H9 (cell line): ENCODE measurements at regions not wholly inside any gene's neighbourhood (a gene's known extent, or its start where the extent isn't known, plus 50 kb on each side); places are given as distances from the start of the nearest gene placed in this dataset.

Experiments
- DNase-seq: peaks from one replicate; pipeline ENCODE4 v3.0.0-alpha.2; 2017
- H2AFZ ChIP-seq: one replicate; pipeline ENCODE4 v1.6.1; 2013; ENCODE audit warnings: mild to moderate bottlenecking, low read length, control low read depth, moderate library complexity
- H2AK5ac ChIP-seq: 2 replicates; pipeline ENCODE4 v1.6.1; 2013; ENCODE audit warnings: low read length, control low read depth, mixed read lengths; ENCODE audit not compliant: insufficient read length
- H2BK120ac ChIP-seq: one replicate; pipeline ENCODE4 v1.6.1; 2013; ENCODE audit warnings: low read depth, mild to moderate bottlenecking, low read length, control low read depth, inconsistent platforms; ENCODE audit not compliant: poor library complexity, severe bottlenecking
- H2BK12ac ChIP-seq: 2 replicates; pipeline ENCODE4 v1.6.1; 2013; ENCODE audit warnings: low read length, control low read depth, mixed read lengths, low read depth; ENCODE audit not compliant: insufficient read length
- H2BK15ac ChIP-seq: 2 replicates; pipeline ENCODE4 v1.6.1; 2013; ENCODE audit warnings: low read depth, low read length, control low read depth
- H2BK20ac ChIP-seq: one replicate; pipeline ENCODE4 v1.6.1; 2013; ENCODE audit warnings: low read depth, mild to moderate bottlenecking, low read length, control low read depth, inconsistent platforms; ENCODE audit not compliant: poor library complexity, severe bottlenecking
- H2BK5ac ChIP-seq: 2 replicates; pipeline ENCODE4 v1.6.1; 2013; ENCODE audit warnings: low read length, control low read depth, mixed read lengths; ENCODE audit not compliant: insufficient read length
- H3K14ac ChIP-seq: 2 replicates; pipeline ENCODE4 v1.6.1; 2013; ENCODE audit warnings: low read length, control low read depth; ENCODE audit not compliant: insufficient read depth
- H3K18ac ChIP-seq: 2 replicates; pipeline ENCODE4 v1.6.1; 2013; ENCODE audit warnings: low read depth, mild to moderate bottlenecking, mixed read lengths, low read length, control low read depth; ENCODE audit not compliant: insufficient read length
- H3K23ac ChIP-seq: 2 replicates; pipeline ENCODE4 v1.6.1; 2013; ENCODE audit warnings: low read length, control low read depth, mixed read lengths, low read depth; ENCODE audit not compliant: insufficient read length
- H3K23me2 ChIP-seq: 2 replicates; pipeline ENCODE4 v1.6.1; 2013; ENCODE audit warnings: low read depth, mild to moderate bottlenecking, mixed read lengths, low read length, control low read depth; ENCODE audit not compliant: insufficient read length, poor library complexity, severe bottlenecking
- H3K27ac ChIP-seq: 2 replicates; pipeline ENCODE4 v1.5.1; 2013; ENCODE audit warnings: low read length, control low read depth, mixed read lengths, low read depth; ENCODE audit not compliant: insufficient read length
- H3K27me3 ChIP-seq: 2 replicates; pipeline ENCODE4 v1.6.1; 2013; ENCODE audit warnings: low read length, control low read depth, inconsistent platforms; ENCODE audit not compliant: insufficient read depth
- H3K4ac ChIP-seq: 2 replicates; pipeline ENCODE4 v1.6.1; 2013; ENCODE audit warnings: low read depth, mild to moderate bottlenecking, control low read depth, inconsistent platforms, low read length, moderate library complexity
- H3K4me1 ChIP-seq: 2 replicates; pipeline ENCODE4 v1.6.1; 2013; ENCODE audit warnings: low read length, control low read depth, inconsistent platforms; ENCODE audit not compliant: insufficient read depth
- H3K4me2 ChIP-seq: 2 replicates; pipeline ENCODE4 v1.6.1; 2013; ENCODE audit warnings: low read length, control low read depth, mixed read lengths; ENCODE audit not compliant: insufficient read length, insufficient read depth
- H3K56ac ChIP-seq: 2 replicates; pipeline ENCODE4 v1.6.1; 2013; ENCODE audit warnings: low read depth, mild to moderate bottlenecking, mixed read lengths, low read length, control low read depth; ENCODE audit not compliant: insufficient read length
- H3K79me1 ChIP-seq: 2 replicates; pipeline ENCODE4 v1.6.1; 2013; ENCODE audit warnings: low read depth, mild to moderate bottlenecking, moderate library complexity, low read length, control low read depth, inconsistent platforms; ENCODE audit not compliant: insufficient read depth, poor library complexity, severe bottlenecking
- H3K79me2 ChIP-seq: 2 replicates; pipeline ENCODE4 v1.6.1; 2013; ENCODE audit warnings: low read length, control low read depth, inconsistent platforms; ENCODE audit not compliant: insufficient read depth
- H3K9ac ChIP-seq: 2 replicates; pipeline ENCODE4 v1.6.1; 2013; ENCODE audit warnings: low read length, control low read depth, mixed read lengths; ENCODE audit not compliant: insufficient read length; ENCODE audit errors: extremely low read depth
- H3K9me3 ChIP-seq: one replicate; pipeline ENCODE4 v1.6.1; 2013; ENCODE audit warnings: low read depth, low read length, inconsistent platforms; ENCODE audit not compliant: control insufficient read depth
- H3T11ph ChIP-seq: one replicate; pipeline ENCODE4 v1.6.1; 2013; ENCODE audit warnings: mild to moderate bottlenecking, low read length, control low read depth, inconsistent platforms
- H4K20me1 ChIP-seq: one replicate; pipeline ENCODE4 v1.6.1; 2013; ENCODE audit not compliant: control insufficient read depth, insufficient read length, insufficient read depth
- H4K5ac ChIP-seq: 2 replicates; pipeline ENCODE4 v1.6.1; 2013; ENCODE audit warnings: low read depth, mild to moderate bottlenecking, mixed read lengths, low read length, control low read depth; ENCODE audit not compliant: insufficient read length
- H4K8ac ChIP-seq: replicated peaks from 2 replicates; pipeline ENCODE4 v1.6.1; 2013; ENCODE audit warnings: low read length, control low read depth, mixed read lengths, low read depth; ENCODE audit not compliant: insufficient read length
- H4K91ac ChIP-seq: 2 replicates; pipeline ENCODE4 v1.6.1; 2013; ENCODE audit warnings: low read depth, mild to moderate bottlenecking, moderate library complexity, mixed read lengths, low read length, control low read depth; ENCODE audit not compliant: insufficient read length
- H3K27ac Mint-ChIP-seq, 3 experiments: 2 replicates in 2 of 3; 3 replicates in 1 of 3; pipeline ENCODE4 v1.8.0; 2020 to 2021; ENCODE audit warnings: mixed read lengths in 3 of 3, mild to moderate bottlenecking in 1 of 3, moderate library complexity in 1 of 3
- H3K27me3 Mint-ChIP-seq: 2 replicates; pipeline ENCODE4 v1.8.0; 2021; ENCODE audit warnings: low read depth, mild to moderate bottlenecking, moderate library complexity, mixed read lengths
- H3K36me3 Mint-ChIP-seq, 3 experiments: 2 replicates in 2 of 3; 3 replicates in 1 of 3; pipeline ENCODE4 v1.8.0; 2020 to 2021; ENCODE audit warnings: low read depth in 3 of 3, mixed read lengths in 3 of 3; ENCODE audit not compliant: insufficient read depth in 1 of 3
- H3K4me1 Mint-ChIP-seq, 2 experiments: 2 replicates each; pipeline ENCODE4 v1.8.0; 2020; ENCODE audit warnings: mixed read lengths in 2 of 2
- H3K4me3 Mint-ChIP-seq, 2 experiments: 2 replicates in 1 of 2; 3 replicates in 1 of 2; pipeline ENCODE4 v1.8.0; 2020 to 2021; ENCODE audit warnings: mild to moderate bottlenecking in 2 of 2, mixed read lengths in 2 of 2, moderate library complexity in 1 of 2
- H3K9me3 Mint-ChIP-seq, 2 experiments: 2 replicates in 1 of 2; 3 replicates in 1 of 2; pipeline ENCODE4 v1.8.0; 2020; ENCODE audit warnings: mild to moderate bottlenecking in 2 of 2, mixed read lengths in 2 of 2, moderate library complexity in 1 of 2
- WGBS: extraction: QIAGEN DNeasy Blood & Tissue Kit; methylation state at CpG from one replicate; pipeline ENCODE4 v1.1.7; 2013; ENCODE audit warnings: missing lambda C conversion rate, low lambda C conversion rate, mixed read lengths; ENCODE audit not compliant: insufficient read length; ENCODE audit errors: extremely low coverage; 5-methylcytosine and 5-hydroxymethylcytosine counted together
- TF ChIP-seq, protein P1 (sequence below): fragments of 200-600 bp; sonication (generic); conservative IDR thresholded peaks from 3 replicates; pipeline ENCODE4 v1.8.0; 2021; ENCODE audit warnings: antibody characterized with exemption, mild to moderate bottlenecking

- Mint-ChIP-seq H3K36me3 (peaks cover 2 to 12% (median 5%) of the 10 kb centered on the region in 3 experiments; a peak in 5 of 7 replicates), H3K27ac (no peak overlapping the region; a peak in 1 of 7 replicates), H3K9me3 (peaks cover 8 to 11% of the 10 kb centered on the region in 2 experiments; a peak in 4 of 5 replicates), H3K27me3 (no peaks in the 10 kb centered on the region), H3K4me3 (no peak overlapping the region), H3K4me1 (no peaks in the 10 kb centered on the region; a peak in 2 of 4 replicates)
- DNase-seq = no peak
- Histone ChIP-seq H3K9ac (no peak overlapping the region), H3K18ac (no peak overlapping the region), H3T11ph (no peak overlapping the region), H3K56ac (no peak overlapping the region), H3K4me2 (no peak overlapping the region), H2AFZ (no peak overlapping the region), H4K5ac (no peak overlapping the region), H3K79me1 (no peaks in the 10 kb centered on the region), H3K23ac (no peak overlapping the region), H3K23me2 (no peaks in the 10 kb centered on the region), H3K9me3 (no peaks in the 10 kb centered on the region), H2AK5ac (no peak overlapping the region), H2BK5ac (no peak overlapping the region), H2BK12ac (no peak overlapping the region), H3K4me1 (no peaks in the 10 kb centered on the region), H3K27me3 (no peaks in the 10 kb centered on the region), H2BK120ac (no peak overlapping the region), H3K27ac (no peak overlapping the region), H4K8ac (no peak overlapping the region), H3K4ac (no peak overlapping the region), H4K91ac (no peak overlapping the region), H2BK15ac (no peak overlapping the region), H2BK20ac (no peak overlapping the region), H3K79me2 (no peaks in the 10 kb centered on the region), H3K14ac (no peak overlapping the region), H4K20me1 (no peaks in the 10 kb centered on the region)
- no CpG with 5 or more reads among the region's 2 CpGs for WGBS
- TF ChIP-seq, protein P1, sequence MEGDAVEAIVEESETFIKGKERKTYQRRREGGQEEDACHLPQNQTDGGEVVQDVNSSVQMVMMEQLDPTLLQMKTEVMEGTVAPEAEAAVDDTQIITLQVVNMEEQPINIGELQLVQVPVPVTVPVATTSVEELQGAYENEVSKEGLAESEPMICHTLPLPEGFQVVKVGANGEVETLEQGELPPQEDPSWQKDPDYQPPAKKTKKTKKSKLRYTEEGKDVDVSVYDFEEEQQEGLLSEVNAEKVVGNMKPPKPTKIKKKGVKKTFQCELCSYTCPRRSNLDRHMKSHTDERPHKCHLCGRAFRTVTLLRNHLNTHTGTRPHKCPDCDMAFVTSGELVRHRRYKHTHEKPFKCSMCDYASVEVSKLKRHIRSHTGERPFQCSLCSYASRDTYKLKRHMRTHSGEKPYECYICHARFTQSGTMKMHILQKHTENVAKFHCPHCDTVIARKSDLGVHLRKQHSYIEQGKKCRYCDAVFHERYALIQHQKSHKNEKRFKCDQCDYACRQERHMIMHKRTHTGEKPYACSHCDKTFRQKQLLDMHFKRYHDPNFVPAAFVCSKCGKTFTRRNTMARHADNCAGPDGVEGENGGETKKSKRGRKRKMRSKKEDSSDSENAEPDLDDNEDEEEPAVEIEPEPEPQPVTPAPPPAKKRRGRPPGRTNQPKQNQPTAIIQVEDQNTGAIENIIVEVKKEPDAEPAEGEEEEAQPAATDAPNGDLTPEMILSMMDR = no peak
Measured at GRCh38 chr6:84582997-84583396, 181.4 kb downstream of the TBX18 start.
